Fibroblast of lung (primary cell): ENCODE measurements at regions not wholly inside any gene's neighbourhood (a gene's known extent, or its start where the extent isn't known, plus 50 kb on each side); places are given as distances from the start of the nearest gene placed in this dataset.

Source experiments
- EZH2 ChIP-seq: IDR thresholded peaks from 2 replicates; pipeline ENCODE4 v1.5.1; 2012; ENCODE audit warnings: low read length, control low read depth, mild to moderate bottlenecking; ENCODE audit errors: missing control alignments
- TF ChIP-seq, protein P1 (sequence below), 2 donors: IDR thresholded peaks in 1 of 2; conservative IDR thresholded peaks in 1 of 2; 1 replicate in 1 of 2; 2 replicates in 1 of 2; pipeline ENCODE4 v1.5.1; 2011 to 2012; ENCODE audit warnings: low read length in 2 of 2, control low read depth in 1 of 2, inconsistent platforms in 1 of 2, low read depth in 1 of 2, mild to moderate bottlenecking in 1 of 2

DNA sequence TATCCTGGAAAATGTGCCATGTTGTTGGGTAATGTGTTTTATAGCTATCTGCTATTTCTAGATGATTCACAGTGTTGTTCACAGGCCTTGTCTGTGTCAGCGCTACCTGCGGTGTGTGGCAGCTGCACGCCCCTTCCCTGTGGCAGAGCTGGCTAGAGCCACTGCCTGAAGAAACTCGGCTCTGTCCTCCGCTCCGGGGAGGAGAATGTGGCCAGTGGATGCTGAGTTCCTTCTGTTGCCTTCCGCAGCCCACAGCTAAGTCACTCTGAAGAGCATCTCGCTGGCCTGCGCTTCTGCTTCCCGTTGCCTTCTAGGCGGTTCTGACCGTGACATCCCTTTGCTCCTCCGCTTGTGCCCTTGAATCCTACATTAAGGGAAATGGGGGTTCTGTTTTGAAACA lies 135.1 kb downstream of the PLG start:
- TF ChIP-seq EZH2: no peak
- TF ChIP-seq, protein P1, sequence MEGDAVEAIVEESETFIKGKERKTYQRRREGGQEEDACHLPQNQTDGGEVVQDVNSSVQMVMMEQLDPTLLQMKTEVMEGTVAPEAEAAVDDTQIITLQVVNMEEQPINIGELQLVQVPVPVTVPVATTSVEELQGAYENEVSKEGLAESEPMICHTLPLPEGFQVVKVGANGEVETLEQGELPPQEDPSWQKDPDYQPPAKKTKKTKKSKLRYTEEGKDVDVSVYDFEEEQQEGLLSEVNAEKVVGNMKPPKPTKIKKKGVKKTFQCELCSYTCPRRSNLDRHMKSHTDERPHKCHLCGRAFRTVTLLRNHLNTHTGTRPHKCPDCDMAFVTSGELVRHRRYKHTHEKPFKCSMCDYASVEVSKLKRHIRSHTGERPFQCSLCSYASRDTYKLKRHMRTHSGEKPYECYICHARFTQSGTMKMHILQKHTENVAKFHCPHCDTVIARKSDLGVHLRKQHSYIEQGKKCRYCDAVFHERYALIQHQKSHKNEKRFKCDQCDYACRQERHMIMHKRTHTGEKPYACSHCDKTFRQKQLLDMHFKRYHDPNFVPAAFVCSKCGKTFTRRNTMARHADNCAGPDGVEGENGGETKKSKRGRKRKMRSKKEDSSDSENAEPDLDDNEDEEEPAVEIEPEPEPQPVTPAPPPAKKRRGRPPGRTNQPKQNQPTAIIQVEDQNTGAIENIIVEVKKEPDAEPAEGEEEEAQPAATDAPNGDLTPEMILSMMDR (conservative IDR thresholded peaks at IDR 0.05 in 1 of 2, IDR thresholded peaks at IDR 0.05 in 1 of 2; ENCODE audit: low read depth in 1 of 2, low read length in 2 of 2): no peak
